Neural cell (in vitro differentiated cells): ENCODE measurements at regions not wholly inside any gene's neighbourhood (a gene's known extent, or its start where the extent isn't known, plus 50 kb on each side); places are given as distances from the start of the nearest gene placed in this dataset.

Experiments
- H2AFZ ChIP-seq: fragments of 200-600, 300-800 bp; sonication (generic), shearing (Covaris generic); 2 replicates; pipeline ENCODE4 v1.6.0; 2014; ENCODE audit warnings: low read depth, mild to moderate bottlenecking, antibody characterized with exemption, low read length, moderate library complexity
- H3F3A ChIP-seq: fragments of 200-600 bp; shearing (Covaris generic); 2 replicates; pipeline ENCODE4 v1.6.1; 2016; ENCODE audit warnings: mild to moderate bottlenecking, moderate library complexity, mixed read lengths, antibody characterized with exemption, low read length; ENCODE audit not compliant: insufficient read depth, poor library complexity, severe bottlenecking
- H3K27ac ChIP-seq: fragments of 200-600, 300-800 bp; sonication (generic), shearing (Covaris generic); 2 replicates; pipeline ENCODE4 v1.5.1; 2014; ENCODE audit warnings: mild to moderate bottlenecking, low read length, moderate library complexity
- H3K27me3 ChIP-seq: fragments of 300-800, 200-600 bp; sonication (generic), shearing (Covaris generic); 2 replicates; pipeline ENCODE4 v1.6.0; 2014; ENCODE audit warnings: mild to moderate bottlenecking, low read depth, low read length, moderate library complexity; ENCODE audit not compliant: insufficient read depth
- H3K36me3 ChIP-seq: fragments of 300-800, 200-600 bp; sonication (generic), shearing (Covaris generic); 2 replicates; pipeline ENCODE4 v1.5.1; 2014; ENCODE audit warnings: mild to moderate bottlenecking, antibody characterized with exemption, low read length, moderate library complexity; ENCODE audit not compliant: insufficient read depth
- H3K4me2 ChIP-seq: fragments of 300-800, 200-600 bp; sonication (generic), shearing (Covaris generic); 2 replicates; pipeline ENCODE4 v1.6.0; 2014; ENCODE audit warnings: mild to moderate bottlenecking, low read length
- H3K4me3 ChIP-seq: fragments of 300-800, 200-600 bp; sonication (generic), shearing (Covaris generic); 2 replicates; pipeline ENCODE4 v1.5.1; 2014; ENCODE audit warnings: mild to moderate bottlenecking, low read length, moderate library complexity
- H3K79me2 ChIP-seq: fragments of 200-600 bp; shearing (Covaris generic); replicated peaks from 2 replicates; pipeline ENCODE4 v1.6.0; 2014; ENCODE audit warnings: mild to moderate bottlenecking, low read length, moderate library complexity; ENCODE audit not compliant: insufficient read depth
- H3K9ac ChIP-seq: fragments of 300-800, 200-600 bp; sonication (generic), shearing (Covaris generic); 2 replicates; pipeline ENCODE4 v1.6.1; 2016; ENCODE audit warnings: mild to moderate bottlenecking, low read length, mixed read lengths
- H3K9me2 ChIP-seq: fragments of 200-600 bp; shearing (Covaris generic); 2 replicates; pipeline ENCODE4 v1.6.1; 2016; ENCODE audit warnings: mild to moderate bottlenecking, low read length, mixed read lengths; ENCODE audit not compliant: insufficient read depth
- H3K9me3 ChIP-seq: fragments of 200-600, 300-800 bp; sonication (generic), shearing (Covaris generic); 2 replicates; pipeline ENCODE4 v1.6.1; 2016; ENCODE audit warnings: mild to moderate bottlenecking, mixed run types, low read length, moderate library complexity, mixed read lengths
- H4K20me1 ChIP-seq: fragments of 200-600 bp; shearing (Covaris generic); 2 replicates; pipeline ENCODE4 v1.6.1; 2016; ENCODE audit warnings: mild to moderate bottlenecking, mixed run types; ENCODE audit not compliant: insufficient read depth
- EP300 ChIP-seq: fragments of 450-650 bp; conservative IDR thresholded peaks from 2 replicates; pipeline ENCODE4 v1.6.1; 2014; ENCODE audit warnings: antibody characterized with exemption, mild to moderate bottlenecking, moderate library complexity; ENCODE audit not compliant: poor library complexity, severe bottlenecking
- EZH2 ChIP-seq: fragments of 200-600, 300-800 bp; shearing (Covaris generic), sonication (generic); IDR thresholded peaks from 2 replicates; pipeline ENCODE4 v1.6.1; 2014; ENCODE audit warnings: antibody characterized with exemption, low read length, borderline replicate concordance, mild to moderate bottlenecking; ENCODE audit not compliant: insufficient read depth, poor library complexity, severe bottlenecking
- MXI1 ChIP-seq: fragments of 450-650 bp; conservative IDR thresholded peaks from 2 replicates; pipeline ENCODE4 v1.6.1; 2014; ENCODE audit warnings: antibody characterized with exemption, mild to moderate bottlenecking; ENCODE audit not compliant: poor library complexity, severe bottlenecking
- POLR2AphosphoS5 ChIP-seq: IDR thresholded peaks from 2 replicates; pipeline ENCODE4 v1.6.1; 2012
- RAD21 ChIP-seq: fragments of 450-650 bp; conservative IDR thresholded peaks from 2 replicates; pipeline ENCODE4 v1.6.1; 2014; ENCODE audit warnings: antibody characterized with exemption, mild to moderate bottlenecking, moderate library complexity
- SMC3 ChIP-seq: fragments of 450-650 bp; conservative IDR thresholded peaks from 2 replicates; pipeline ENCODE4 v1.6.1; 2014; ENCODE audit warnings: antibody characterized with exemption, mild to moderate bottlenecking, moderate library complexity; ENCODE audit not compliant: poor library complexity
- TAF1 ChIP-seq: IDR thresholded peaks from 2 replicates; pipeline ENCODE4 v1.6.1; 2012; ENCODE audit warnings: low read depth
- TF ChIP-seq, protein P1 (sequence below): fragments of 450-650 bp; IDR thresholded peaks from 2 replicates; pipeline ENCODE4 v1.5.1; 2014; ENCODE audit warnings: antibody characterized with exemption, mild to moderate bottlenecking, moderate library complexity; ENCODE audit not compliant: poor library complexity, severe bottlenecking
- TF ChIP-seq, protein P2 (sequence below): IDR thresholded peaks from 2 replicates; pipeline ENCODE4 v1.6.1; 2012; ENCODE audit warnings: borderline replicate concordance

DNA sequence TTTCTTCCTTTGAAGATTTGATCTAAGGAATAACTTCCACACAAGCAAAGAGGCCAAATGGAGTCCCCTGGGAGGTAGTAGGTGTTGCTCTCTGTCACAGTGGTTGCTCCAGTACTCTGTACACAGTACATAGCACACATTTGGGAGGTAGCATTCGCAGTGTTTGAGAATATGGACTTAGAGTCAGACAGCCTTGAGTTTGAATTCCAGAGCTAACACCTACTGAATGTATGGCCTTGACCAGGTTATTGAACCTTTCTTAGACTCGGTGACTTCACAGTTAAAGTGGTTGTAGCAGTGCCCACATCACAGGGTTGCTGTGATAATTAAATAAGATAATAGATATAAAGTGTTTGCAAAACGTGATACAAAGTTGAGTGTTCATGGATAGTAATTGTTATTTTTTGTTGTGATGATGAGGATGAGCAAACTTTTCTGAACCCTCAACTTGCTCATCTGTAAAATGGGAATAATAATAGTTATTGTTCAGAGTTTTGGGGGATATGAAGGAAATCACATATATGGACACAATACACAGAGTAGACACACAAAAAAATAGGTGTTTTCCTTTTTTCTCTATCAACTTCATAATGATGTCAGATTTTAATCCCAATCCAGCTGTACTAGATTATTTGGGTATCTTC, 271.6 kb upstream of the CRY1 start:
- Histone ChIP-seq H3K27ac (no peak overlapping the region), H3K4me3 (no peak overlapping the region), H3K4me2 (no peak overlapping the region), H3F3A (no peaks in the 10 kb centered on the region), H3K36me3 (no peaks in the 10 kb centered on the region), H4K20me1 (no peaks in the 10 kb centered on the region), H3K79me2 (no peaks in the 10 kb centered on the region), H3K9me2 (no peaks in the 10 kb centered on the region), H3K27me3 (no peaks in the 10 kb centered on the region), H3K9me3 (no peaks in the 10 kb centered on the region), H2AFZ (no peak overlapping the region), H3K9ac (no peak overlapping the region)
- TF ChIP-seq MXI1 = no peak
- TF ChIP-seq EP300 = no peak
- TF ChIP-seq, protein P1, sequence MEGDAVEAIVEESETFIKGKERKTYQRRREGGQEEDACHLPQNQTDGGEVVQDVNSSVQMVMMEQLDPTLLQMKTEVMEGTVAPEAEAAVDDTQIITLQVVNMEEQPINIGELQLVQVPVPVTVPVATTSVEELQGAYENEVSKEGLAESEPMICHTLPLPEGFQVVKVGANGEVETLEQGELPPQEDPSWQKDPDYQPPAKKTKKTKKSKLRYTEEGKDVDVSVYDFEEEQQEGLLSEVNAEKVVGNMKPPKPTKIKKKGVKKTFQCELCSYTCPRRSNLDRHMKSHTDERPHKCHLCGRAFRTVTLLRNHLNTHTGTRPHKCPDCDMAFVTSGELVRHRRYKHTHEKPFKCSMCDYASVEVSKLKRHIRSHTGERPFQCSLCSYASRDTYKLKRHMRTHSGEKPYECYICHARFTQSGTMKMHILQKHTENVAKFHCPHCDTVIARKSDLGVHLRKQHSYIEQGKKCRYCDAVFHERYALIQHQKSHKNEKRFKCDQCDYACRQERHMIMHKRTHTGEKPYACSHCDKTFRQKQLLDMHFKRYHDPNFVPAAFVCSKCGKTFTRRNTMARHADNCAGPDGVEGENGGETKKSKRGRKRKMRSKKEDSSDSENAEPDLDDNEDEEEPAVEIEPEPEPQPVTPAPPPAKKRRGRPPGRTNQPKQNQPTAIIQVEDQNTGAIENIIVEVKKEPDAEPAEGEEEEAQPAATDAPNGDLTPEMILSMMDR = no peak
- no peak for TF ChIP-seq POLR2AphosphoS5
- TF ChIP-seq, protein P2, sequence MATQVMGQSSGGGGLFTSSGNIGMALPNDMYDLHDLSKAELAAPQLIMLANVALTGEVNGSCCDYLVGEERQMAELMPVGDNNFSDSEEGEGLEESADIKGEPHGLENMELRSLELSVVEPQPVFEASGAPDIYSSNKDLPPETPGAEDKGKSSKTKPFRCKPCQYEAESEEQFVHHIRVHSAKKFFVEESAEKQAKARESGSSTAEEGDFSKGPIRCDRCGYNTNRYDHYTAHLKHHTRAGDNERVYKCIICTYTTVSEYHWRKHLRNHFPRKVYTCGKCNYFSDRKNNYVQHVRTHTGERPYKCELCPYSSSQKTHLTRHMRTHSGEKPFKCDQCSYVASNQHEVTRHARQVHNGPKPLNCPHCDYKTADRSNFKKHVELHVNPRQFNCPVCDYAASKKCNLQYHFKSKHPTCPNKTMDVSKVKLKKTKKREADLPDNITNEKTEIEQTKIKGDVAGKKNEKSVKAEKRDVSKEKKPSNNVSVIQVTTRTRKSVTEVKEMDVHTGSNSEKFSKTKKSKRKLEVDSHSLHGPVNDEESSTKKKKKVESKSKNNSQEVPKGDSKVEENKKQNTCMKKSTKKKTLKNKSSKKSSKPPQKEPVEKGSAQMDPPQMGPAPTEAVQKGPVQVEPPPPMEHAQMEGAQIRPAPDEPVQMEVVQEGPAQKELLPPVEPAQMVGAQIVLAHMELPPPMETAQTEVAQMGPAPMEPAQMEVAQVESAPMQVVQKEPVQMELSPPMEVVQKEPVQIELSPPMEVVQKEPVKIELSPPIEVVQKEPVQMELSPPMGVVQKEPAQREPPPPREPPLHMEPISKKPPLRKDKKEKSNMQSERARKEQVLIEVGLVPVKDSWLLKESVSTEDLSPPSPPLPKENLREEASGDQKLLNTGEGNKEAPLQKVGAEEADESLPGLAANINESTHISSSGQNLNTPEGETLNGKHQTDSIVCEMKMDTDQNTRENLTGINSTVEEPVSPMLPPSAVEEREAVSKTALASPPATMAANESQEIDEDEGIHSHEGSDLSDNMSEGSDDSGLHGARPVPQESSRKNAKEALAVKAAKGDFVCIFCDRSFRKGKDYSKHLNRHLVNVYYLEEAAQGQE = no peak
- TF ChIP-seq EZH2 = no peak
- TF ChIP-seq TAF1 = no peak
- no peak for TF ChIP-seq SMC3
- no peak for TF ChIP-seq RAD21

DNA sequence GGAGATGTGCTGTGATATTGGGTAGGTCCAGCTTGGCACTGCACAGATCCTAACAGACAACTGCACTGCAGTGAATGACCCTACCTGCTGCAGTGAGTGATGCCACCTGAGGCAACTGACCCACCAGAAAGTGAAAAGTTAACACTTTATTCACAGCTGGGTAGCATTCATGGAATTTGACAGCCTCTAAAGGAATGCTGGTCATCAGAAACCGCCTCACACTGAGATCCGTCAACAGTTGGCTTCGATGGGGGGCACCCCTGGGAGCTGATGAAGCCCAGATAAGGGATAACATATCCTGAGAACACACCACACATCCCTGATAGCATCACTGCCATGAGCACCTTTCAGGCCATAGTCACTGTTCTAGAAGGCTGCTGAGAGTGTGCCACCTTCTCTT, 272.4 kb upstream of the CRY1 start:
- H4K20me1 ChIP-seq = no peaks in the 10 kb centered on the region
- no peak for TF ChIP-seq RAD21
- TF ChIP-seq POLR2AphosphoS5 = no peak
- TF ChIP-seq, protein P2 = no peak
- no peak for TF ChIP-seq EP300
- TF ChIP-seq EZH2 = no peak
- TF ChIP-seq, protein P1 = no peak
- no peaks in the 10 kb centered on the region for H3K9me3 ChIP-seq
- H3K9me2 ChIP-seq = no peaks in the 10 kb centered on the region
- H3K27me3 ChIP-seq = no peaks in the 10 kb centered on the region
- no peaks in the 10 kb centered on the region for H3F3A ChIP-seq
- H3K79me2 ChIP-seq = no peaks in the 10 kb centered on the region
- no peak overlapping the region for H3K4me3 ChIP-seq
- H2AFZ ChIP-seq = no peak overlapping the region
- no peak overlapping the region for H3K4me2 ChIP-seq
- H3K27ac ChIP-seq = no peak overlapping the region
- H3K36me3 ChIP-seq = no peaks in the 10 kb centered on the region
- no peak overlapping the region for H3K9ac ChIP-seq
